ENCODE measurements at regions not wholly inside any gene's neighbourhood (a gene's known extent, or its start where the extent isn't known, plus 50 kb on each side); places are given as distances from the start of the nearest gene placed in this dataset.

DNA sequence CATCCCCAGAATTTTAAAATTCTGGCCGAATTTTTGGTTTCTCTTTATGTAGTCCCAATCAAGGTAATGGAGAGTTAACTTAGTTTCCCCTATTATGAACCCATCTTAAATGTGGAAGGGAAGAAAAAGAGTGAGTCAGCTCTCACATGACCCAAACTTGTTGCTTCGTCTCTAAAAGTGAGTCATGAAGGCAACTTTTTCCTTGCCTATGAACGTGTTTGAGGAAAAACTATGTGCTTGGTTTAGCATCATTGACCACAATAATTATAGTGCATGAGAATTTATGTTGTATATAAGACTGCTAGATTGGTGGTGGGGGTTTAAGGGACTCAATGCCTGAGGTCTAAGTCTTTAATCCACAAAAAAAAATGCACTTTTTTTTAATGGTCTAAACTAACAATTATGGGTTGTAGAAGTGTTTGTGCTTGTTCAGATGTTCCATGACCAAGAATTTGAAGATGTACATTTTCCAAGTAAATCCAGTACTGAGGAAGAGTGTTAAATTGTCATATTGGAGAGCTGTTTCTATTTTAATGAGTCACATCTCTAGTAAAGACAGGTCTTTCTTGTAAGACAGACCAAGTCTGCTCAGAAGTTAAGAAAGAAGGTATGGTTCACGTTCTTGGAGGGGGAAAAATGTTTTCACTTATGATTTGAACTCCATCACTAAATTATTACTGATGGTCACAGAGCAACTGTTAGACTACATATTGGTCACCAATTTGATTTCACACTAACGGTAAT is 409.9 kb upstream of the MARCKS start:
- H3K4me2 ChIP-seq = peak overlapping the region; percentile 45
- ATAC-seq (0 out of 6 replicates have a peak, but pooled peaks of 1 of the 2 experiments have one; percentile 39), DNase-seq (ENCODE audit: low read depth in 1 of 2, low spot score in 1 of 2) (peak in 1 of 2 experiments; percentile 29), FAIRE-seq (no peak)
- ChIA-PET CTCF (interaction anchor here (2.1 kb wide), 1 partner anchor 412 kb away, joined by 11 read pairs; no protein-coding TSS in a partner anchor), POLR2A (no interaction called here)
- TF ChIP-seq FOSL2 (IDR thresholded peaks at IDR 0.05) (peak; percentile 59), FOSL2 (CRISPR knock-in tag; IDR thresholded peaks at IDR 0.05) (peak; percentile 80), JUNB (IDR thresholded peaks at IDR 0.05) (peak; percentile 55; the same call in 1 of the 2 replicates), CEBPB (IDR thresholded peaks at IDR 0.05) (peak; percentile 52 to 81; a peak in 2 of 4 replicates), POLR2AphosphoS2 (conservative IDR thresholded peaks at IDR 0.05; ENCODE audit: low read length) (no peak)
- H3K27ac ChIP-seq = peak overlapping the region; percentile 45 to 55; a peak in 4 of 6 replicates
- H3K4me3 ChIP-seq = no peak overlapping the region
- no peaks in the 10 kb centered on the region for H3K9me3 ChIP-seq
- 33% methylated on average over 5 of the region's 5 CpGs for WGBS (ENCODE audit: missing lambda C conversion rate)
- H3K4me1 ChIP-seq = peaks cover 31% of the 10 kb centered on the region

DNA sequence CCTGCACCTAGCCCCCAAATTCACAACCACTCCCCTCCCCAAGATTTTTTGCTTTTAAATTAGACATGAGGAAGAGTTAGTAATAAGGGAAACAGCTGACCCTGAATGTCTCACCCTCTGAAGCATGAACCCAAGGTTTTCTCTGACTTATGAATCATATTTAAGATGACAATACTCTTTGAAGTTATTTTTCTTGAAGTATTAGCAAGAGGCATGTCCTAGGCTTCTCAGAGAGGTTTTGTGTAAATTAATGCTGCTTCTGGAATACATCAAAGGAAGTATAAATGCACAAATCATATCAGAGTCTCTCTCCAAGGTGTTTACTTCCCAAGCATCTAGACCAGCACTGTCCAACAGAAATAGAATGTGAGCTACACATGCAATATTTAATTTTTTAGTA is 408.1 kb upstream of the MARCKS start:
- Histone ChIP-seq H3K9me3 (no peaks in the 10 kb centered on the region), H3K4me3 (no peak overlapping the region), H3K4me1 (peaks cover 29% of the 10 kb centered on the region), H3K4me2 (no peak overlapping the region), H3K27ac (peak overlapping the region; percentile 25 to 64; a peak in 4 of 6 replicates)
- POLR2A ChIA-PET = no interaction called here
- FAIRE-seq (no peak), DNase-seq (ENCODE audit: low read depth in 1 of 2, low spot score in 1 of 2) (no peak), ATAC-seq (no peak)
- CTCF ChIA-PET = no interaction called here
- TF ChIP-seq, protein P1, sequence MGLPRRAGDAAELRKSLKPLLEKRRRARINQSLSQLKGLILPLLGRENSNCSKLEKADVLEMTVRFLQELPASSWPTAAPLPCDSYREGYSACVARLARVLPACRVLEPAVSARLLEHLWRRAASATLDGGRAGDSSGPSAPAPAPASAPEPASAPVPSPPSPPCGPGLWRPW (IDR thresholded peaks at IDR 0.05) = no peak
- TF ChIP-seq NPAS2 (CRISPR knock-in tag; IDR thresholded peaks at IDR 0.05; ENCODE audit: borderline replicate concordance) (no peak), JUNB (IDR thresholded peaks at IDR 0.05) (0 out of 2 replicates have a peak, but pooled peaks have one; percentile 43), ZNF302 (CRISPR knock-in tag; IDR thresholded peaks at IDR 0.05) (no peak), JUN (IDR thresholded peaks at IDR 0.05) (no peak), RCOR1 (IDR thresholded peaks at IDR 0.05; ENCODE audit: low read depth, low read length) (no peak)

DNA sequence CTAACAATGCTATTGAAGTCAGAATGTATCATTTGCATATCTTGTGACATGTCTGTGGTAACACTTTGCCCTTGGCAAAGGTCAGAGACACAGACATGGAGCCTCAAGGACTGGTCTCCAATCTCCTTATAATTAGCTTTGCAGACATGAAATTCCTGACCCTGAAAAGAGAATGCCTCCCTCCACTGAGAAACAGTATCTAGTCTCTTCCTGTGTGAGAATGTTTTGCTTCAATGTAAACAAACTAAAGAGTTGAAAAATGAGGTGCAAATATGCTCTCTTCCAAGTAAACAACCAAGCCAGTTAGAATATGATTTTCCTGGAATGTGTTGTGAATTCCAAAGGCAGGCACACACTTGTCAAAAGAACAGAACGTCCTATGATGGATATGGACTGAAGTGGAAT is 407.1 kb upstream of the MARCKS start:
- ChIA-PET POLR2A (no interaction called here), CTCF (no interaction called here)
- FAIRE-seq (no peak), DNase-seq (ENCODE audit: low read depth in 1 of 2, low spot score in 1 of 2) (no peak), ATAC-seq (no peak)
- peaks cover 29% of the 10 kb centered on the region for H3K4me1 ChIP-seq
- H3K9me3 ChIP-seq = no peaks in the 10 kb centered on the region
- H3K4me2 ChIP-seq = no peak overlapping the region
- no peak for TF ChIP-seq ZFP36 (IDR thresholded peaks at IDR 0.05; ENCODE audit: borderline replicate concordance, partially characterized antibody)
- TF ChIP-seq, protein P2, sequence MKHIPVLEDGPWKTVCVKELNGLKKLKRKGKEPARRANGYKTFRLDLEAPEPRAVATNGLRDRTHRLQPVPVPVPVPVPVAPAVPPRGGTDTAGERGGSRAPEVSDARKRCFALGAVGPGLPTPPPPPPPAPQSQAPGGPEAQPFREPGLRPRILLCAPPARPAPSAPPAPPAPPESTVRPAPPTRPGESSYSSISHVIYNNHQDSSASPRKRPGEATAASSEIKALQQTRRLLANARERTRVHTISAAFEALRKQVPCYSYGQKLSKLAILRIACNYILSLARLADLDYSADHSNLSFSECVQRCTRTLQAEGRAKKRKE (CRISPR knock-in tag; IDR thresholded peaks at IDR 0.05; ENCODE audit: low read depth) = no peak
- H3K4me3 ChIP-seq = no peak overlapping the region
- WGBS (ENCODE audit: missing lambda C conversion rate) = 12% methylated on average over 1 of the region's 1 CpG
- H3K27ac ChIP-seq = peak overlapping the region in 1 of 2 experiments; percentile 41; a peak in 2 of 6 replicates

DNA sequence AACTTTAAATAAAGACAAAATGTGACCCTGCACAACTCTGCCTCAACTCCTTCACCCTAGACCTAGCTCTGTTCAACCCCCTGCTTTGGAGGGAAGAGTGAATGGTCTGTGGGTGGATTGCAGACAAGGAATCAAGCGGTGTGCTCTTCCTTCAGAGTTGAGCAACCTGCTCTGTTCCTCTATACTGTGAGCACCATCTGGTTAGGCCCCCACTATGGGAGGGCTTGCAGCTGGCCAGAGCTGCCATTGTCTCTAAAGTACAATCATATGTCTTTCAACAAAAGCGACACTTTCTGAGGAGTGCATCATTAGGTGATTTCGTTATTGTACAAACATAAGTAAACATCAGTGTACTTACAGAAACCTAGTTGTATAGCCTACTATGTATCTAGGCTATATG is 406.1 kb upstream of the MARCKS start:
- FAIRE-seq (no peak), DNase-seq (ENCODE audit: low read depth in 1 of 2, low spot score in 1 of 2) (no peak), ATAC-seq (no peak)
- CTCF ChIA-PET = no interaction called here
- H3K27ac ChIP-seq = no peak overlapping the region; a peak in 1 of 6 replicates
- H3K4me1 ChIP-seq = peaks cover 29% of the 10 kb centered on the region
- POLR2A ChIA-PET = no interaction called here
- no peaks in the 10 kb centered on the region for H3K9me3 ChIP-seq
- no peak overlapping the region for H3K4me2 ChIP-seq
- H3K4me3 ChIP-seq = no peak overlapping the region
- whole genome bisulfite sequencing (ENCODE audit: missing lambda C conversion rate) = 82% methylated on average over 3 of the region's 3 CpGs
- no peak for TF ChIP-seq NFE2L2 (conservative IDR thresholded peaks at IDR 0.05; ENCODE audit: low read length)
- TF ChIP-seq, protein P3, sequence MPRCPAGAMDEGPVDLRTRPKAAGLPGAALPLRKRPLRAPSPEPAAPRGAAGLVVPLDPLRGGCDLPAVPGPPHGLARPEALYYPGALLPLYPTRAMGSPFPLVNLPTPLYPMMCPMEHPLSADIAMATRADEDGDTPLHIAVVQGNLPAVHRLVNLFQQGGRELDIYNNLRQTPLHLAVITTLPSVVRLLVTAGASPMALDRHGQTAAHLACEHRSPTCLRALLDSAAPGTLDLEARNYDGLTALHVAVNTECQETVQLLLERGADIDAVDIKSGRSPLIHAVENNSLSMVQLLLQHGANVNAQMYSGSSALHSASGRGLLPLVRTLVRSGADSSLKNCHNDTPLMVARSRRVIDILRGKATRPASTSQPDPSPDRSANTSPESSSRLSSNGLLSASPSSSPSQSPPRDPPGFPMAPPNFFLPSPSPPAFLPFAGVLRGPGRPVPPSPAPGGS (IDR thresholded peaks at IDR 0.05) = no peak
- no peak for TF ChIP-seq CHD4 (IDR thresholded peaks at IDR 0.05; ENCODE audit: borderline replicate concordance)
- no peak for TF ChIP-seq GATA3 (IDR thresholded peaks at IDR 0.05; ENCODE audit: borderline replicate concordance)
- TF ChIP-seq, protein P4, sequence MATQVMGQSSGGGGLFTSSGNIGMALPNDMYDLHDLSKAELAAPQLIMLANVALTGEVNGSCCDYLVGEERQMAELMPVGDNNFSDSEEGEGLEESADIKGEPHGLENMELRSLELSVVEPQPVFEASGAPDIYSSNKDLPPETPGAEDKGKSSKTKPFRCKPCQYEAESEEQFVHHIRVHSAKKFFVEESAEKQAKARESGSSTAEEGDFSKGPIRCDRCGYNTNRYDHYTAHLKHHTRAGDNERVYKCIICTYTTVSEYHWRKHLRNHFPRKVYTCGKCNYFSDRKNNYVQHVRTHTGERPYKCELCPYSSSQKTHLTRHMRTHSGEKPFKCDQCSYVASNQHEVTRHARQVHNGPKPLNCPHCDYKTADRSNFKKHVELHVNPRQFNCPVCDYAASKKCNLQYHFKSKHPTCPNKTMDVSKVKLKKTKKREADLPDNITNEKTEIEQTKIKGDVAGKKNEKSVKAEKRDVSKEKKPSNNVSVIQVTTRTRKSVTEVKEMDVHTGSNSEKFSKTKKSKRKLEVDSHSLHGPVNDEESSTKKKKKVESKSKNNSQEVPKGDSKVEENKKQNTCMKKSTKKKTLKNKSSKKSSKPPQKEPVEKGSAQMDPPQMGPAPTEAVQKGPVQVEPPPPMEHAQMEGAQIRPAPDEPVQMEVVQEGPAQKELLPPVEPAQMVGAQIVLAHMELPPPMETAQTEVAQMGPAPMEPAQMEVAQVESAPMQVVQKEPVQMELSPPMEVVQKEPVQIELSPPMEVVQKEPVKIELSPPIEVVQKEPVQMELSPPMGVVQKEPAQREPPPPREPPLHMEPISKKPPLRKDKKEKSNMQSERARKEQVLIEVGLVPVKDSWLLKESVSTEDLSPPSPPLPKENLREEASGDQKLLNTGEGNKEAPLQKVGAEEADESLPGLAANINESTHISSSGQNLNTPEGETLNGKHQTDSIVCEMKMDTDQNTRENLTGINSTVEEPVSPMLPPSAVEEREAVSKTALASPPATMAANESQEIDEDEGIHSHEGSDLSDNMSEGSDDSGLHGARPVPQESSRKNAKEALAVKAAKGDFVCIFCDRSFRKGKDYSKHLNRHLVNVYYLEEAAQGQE (IDR thresholded peaks at IDR 0.05) = no peak
- TF ChIP-seq RNF2 (IDR thresholded peaks at IDR 0.05; ENCODE audit: borderline replicate concordance, low read depth) = no peak
- no peak for TF ChIP-seq RAD21 (conservative IDR thresholded peaks at IDR 0.05 in 1 of 2, IDR thresholded peaks at IDR 0.05 in 1 of 2)
- no peak for TF ChIP-seq EHMT2 (IDR thresholded peaks at IDR 0.05; ENCODE audit: low read depth)
- no peak for TF ChIP-seq POLR2A (IDR thresholded peaks at IDR 0.05; ENCODE audit: low read length)
- no peak for TF ChIP-seq SMC3 (IDR thresholded peaks at IDR 0.05)
- no peak for TF ChIP-seq NPAS2 (CRISPR knock-in tag; IDR thresholded peaks at IDR 0.05; ENCODE audit: borderline replicate concordance)
- no peak for TF ChIP-seq RFX5 (IDR thresholded peaks at IDR 0.05)
- TF ChIP-seq, protein P5, sequence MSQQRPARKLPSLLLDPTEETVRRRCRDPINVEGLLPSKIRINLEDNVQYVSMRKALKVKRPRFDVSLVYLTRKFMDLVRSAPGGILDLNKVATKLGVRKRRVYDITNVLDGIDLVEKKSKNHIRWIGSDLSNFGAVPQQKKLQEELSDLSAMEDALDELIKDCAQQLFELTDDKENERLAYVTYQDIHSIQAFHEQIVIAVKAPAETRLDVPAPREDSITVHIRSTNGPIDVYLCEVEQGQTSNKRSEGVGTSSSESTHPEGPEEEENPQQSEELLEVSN (IDR thresholded peaks at IDR 0.05; ENCODE audit: borderline replicate concordance, low read depth) = no peak
- TF ChIP-seq KDM5A (IDR thresholded peaks at IDR 0.05) = no peak

Data from A549 (cell line).